Fibroblast of lung (primary cell): ENCODE measurements at regions not wholly inside any gene's neighbourhood (a gene's known extent, or its start where the extent isn't known, plus 50 kb on each side); places are given as distances from the start of the nearest gene placed in this dataset.

ENCODE experiments used
- EZH2 ChIP-seq: IDR thresholded peaks from 2 replicates; pipeline ENCODE4 v1.5.1; 2012; ENCODE audit warnings: low read length, control low read depth, mild to moderate bottlenecking; ENCODE audit errors: missing control alignments
- TF ChIP-seq, protein P1 (sequence below), 2 donors: IDR thresholded peaks in 1 of 2; conservative IDR thresholded peaks in 1 of 2; 1 replicate in 1 of 2; 2 replicates in 1 of 2; pipeline ENCODE4 v1.5.1; 2011 to 2012; ENCODE audit warnings: low read length in 2 of 2, control low read depth in 1 of 2, inconsistent platforms in 1 of 2, low read depth in 1 of 2, mild to moderate bottlenecking in 1 of 2

DNA sequence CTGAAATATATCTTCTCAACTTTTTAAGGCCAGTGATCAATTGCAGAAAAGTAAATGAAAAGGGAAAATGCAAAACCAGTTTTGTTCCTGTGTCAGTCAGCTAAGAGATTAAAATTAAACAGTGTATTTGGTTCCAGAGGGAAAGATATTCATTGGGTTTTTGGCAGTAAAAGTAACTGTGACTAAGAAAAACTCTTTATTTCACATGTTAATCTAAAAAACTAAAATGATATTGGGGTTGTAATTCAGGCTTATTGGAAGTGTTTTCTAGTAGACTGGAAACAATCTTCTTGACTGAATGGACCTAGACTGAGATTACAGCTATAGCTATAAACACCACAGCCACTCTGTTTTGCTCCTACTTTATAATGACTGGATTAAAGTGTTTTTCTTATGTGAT lies 413.9 kb downstream of the ADGRL2 start:
- TF ChIP-seq, protein P1, sequence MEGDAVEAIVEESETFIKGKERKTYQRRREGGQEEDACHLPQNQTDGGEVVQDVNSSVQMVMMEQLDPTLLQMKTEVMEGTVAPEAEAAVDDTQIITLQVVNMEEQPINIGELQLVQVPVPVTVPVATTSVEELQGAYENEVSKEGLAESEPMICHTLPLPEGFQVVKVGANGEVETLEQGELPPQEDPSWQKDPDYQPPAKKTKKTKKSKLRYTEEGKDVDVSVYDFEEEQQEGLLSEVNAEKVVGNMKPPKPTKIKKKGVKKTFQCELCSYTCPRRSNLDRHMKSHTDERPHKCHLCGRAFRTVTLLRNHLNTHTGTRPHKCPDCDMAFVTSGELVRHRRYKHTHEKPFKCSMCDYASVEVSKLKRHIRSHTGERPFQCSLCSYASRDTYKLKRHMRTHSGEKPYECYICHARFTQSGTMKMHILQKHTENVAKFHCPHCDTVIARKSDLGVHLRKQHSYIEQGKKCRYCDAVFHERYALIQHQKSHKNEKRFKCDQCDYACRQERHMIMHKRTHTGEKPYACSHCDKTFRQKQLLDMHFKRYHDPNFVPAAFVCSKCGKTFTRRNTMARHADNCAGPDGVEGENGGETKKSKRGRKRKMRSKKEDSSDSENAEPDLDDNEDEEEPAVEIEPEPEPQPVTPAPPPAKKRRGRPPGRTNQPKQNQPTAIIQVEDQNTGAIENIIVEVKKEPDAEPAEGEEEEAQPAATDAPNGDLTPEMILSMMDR (conservative IDR thresholded peaks at IDR 0.05 in 1 of 2, IDR thresholded peaks at IDR 0.05 in 1 of 2; ENCODE audit: low read depth in 1 of 2, low read length in 2 of 2), result no peak
- no peak for TF ChIP-seq EZH2
